Right atrium auricular region (tissue), 2 donors: ENCODE measurements at regions not wholly inside any gene's neighbourhood (a gene's known extent, or its start where the extent isn't known, plus 50 kb on each side); places are given as distances from the start of the nearest gene placed in this dataset.

ENCODE experiments used
- DNase-seq: peaks from one replicate; pipeline ENCODE4 v3.0.0-alpha.2; 2019; ENCODE audit warnings: low spot score
- H3K27ac ChIP-seq, 2 donors: fragments of 200-600 bp; sonication (generic); 1 replicate in 1 of 2; 2 replicates in 1 of 2; pipeline ENCODE4 v1.5.1; 2016 to 2019
- H3K27me3 ChIP-seq, 2 donors: fragments of 200-600 bp; sonication (generic); one replicate each; pipeline versions ENCODE4 v1.5.1 to v1.6.0; 2017 to 2019
- H3K36me3 ChIP-seq: fragments of 200-600 bp; sonication (generic); one replicate; pipeline ENCODE4 v1.5.1; 2016
- H3K4me1 ChIP-seq, 2 donors: fragments of 200-600 bp; sonication (generic); one replicate each; pipeline versions ENCODE4 v1.5.1 to v1.6.0; 2017 to 2019
- H3K4me3 ChIP-seq, 2 donors: fragments of 200-600 bp; sonication (generic); 1 replicate in 1 of 2; 2 replicates in 1 of 2; pipeline ENCODE4 v1.5.1; 2017 to 2019; ENCODE audit warnings: mild to moderate bottlenecking in 1 of 2, moderate library complexity in 1 of 2
- H3K9me3 ChIP-seq, 2 donors: fragments of 200-600 bp; sonication (generic); one replicate each; pipeline ENCODE4 v1.5.1; 2019
- CTCF ChIP-seq, 2 donors: fragments of 200-600 bp; sonication (generic); IDR thresholded peaks; one replicate each; pipeline ENCODE4 v1.5.1; 2019; ENCODE audit warnings: antibody characterized with exemption in 2 of 2

- Histone ChIP-seq H3K4me3 (no peak overlapping the region), H3K27ac (no peak overlapping the region), H3K4me1 (no peaks in the 10 kb centered on the region), H3K9me3 (no peaks in the 10 kb centered on the region), H3K36me3 (no peaks in the 10 kb centered on the region), H3K27me3 (no peaks in the 10 kb centered on the region)
- TF ChIP-seq CTCF (IDR thresholded peaks at IDR 0.05), result no peak
- no peak for DNase-seq
Observed at GRCh38 chr6:92497281-92497680, 922.1 kb downstream of the EPHA7 start.

DNA sequence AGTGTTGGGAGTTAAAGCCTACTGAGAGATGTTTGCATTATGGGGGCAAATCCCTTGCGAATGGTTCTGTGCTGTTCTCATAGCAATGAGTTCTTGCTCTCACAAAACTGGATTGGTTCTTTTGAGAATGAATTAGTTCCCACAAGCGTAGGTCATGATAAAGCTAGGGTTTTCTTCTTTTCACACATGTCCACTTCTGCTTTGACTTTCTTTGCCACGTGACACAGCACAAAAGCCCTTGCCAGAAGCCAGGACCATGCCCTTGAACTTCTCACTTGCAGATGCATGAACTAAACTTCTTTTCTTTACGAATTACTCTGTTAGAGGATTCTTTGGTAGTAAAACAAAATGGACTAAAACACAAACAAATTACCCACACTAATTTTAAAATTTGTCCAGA, 922.8 kb downstream of the EPHA7 start:
- H3K27ac ChIP-seq, result no peak overlapping the region
- TF ChIP-seq CTCF (IDR thresholded peaks at IDR 0.05), result no peak
- H3K9me3 ChIP-seq, result no peaks in the 10 kb centered on the region
- H3K4me3 ChIP-seq, result no peak overlapping the region
- H3K27me3 ChIP-seq, result no peaks in the 10 kb centered on the region
- H3K4me1 ChIP-seq, result no peaks in the 10 kb centered on the region
- DNase-seq, result no peak
- no peaks in the 10 kb centered on the region for H3K36me3 ChIP-seq

- no peaks in the 10 kb centered on the region for H3K9me3 ChIP-seq
- H3K27ac ChIP-seq, result no peak overlapping the region
- H3K4me1 ChIP-seq, result no peaks in the 10 kb centered on the region
- no peak for TF ChIP-seq CTCF (IDR thresholded peaks at IDR 0.05)
- no peaks in the 10 kb centered on the region for H3K36me3 ChIP-seq
- H3K4me3 ChIP-seq, result no peak overlapping the region
- H3K27me3 ChIP-seq, result no peaks in the 10 kb centered on the region
- DNase-seq, result no peak
Observed at GRCh38 chr6:92495242-92495641, 924.1 kb downstream of the EPHA7 start.

DNA sequence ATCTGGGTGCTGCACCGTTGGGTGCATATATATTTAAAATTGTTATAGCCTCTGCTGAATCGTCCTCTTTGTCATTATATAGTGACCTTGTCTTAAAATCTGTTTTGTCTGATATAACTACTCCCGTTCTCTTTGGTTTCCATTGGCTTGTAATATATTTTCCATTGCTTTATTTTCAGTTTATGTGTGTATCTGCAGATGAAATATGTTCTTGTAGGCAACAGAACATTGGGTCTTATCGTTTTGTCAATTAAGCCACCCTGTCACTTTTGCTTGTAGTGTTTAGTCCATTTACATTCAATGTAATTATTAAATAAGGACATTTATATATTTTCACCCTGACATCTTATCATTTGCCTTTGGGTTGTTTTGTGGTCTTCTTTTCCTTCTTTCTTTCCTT, 933.9 kb downstream of the EPHA7 start:
- Histone ChIP-seq H3K4me3 (no peak overlapping the region), H3K27me3 (no peaks in the 10 kb centered on the region), H3K36me3 (no peaks in the 10 kb centered on the region), H3K4me1 (no peaks in the 10 kb centered on the region), H3K27ac (no peak overlapping the region), H3K9me3 (peaks cover 0 to 7% of the 10 kb centered on the region in 2 donors)
- no peak for TF ChIP-seq CTCF (IDR thresholded peaks at IDR 0.05)
- no peak for DNase-seq

DNA sequence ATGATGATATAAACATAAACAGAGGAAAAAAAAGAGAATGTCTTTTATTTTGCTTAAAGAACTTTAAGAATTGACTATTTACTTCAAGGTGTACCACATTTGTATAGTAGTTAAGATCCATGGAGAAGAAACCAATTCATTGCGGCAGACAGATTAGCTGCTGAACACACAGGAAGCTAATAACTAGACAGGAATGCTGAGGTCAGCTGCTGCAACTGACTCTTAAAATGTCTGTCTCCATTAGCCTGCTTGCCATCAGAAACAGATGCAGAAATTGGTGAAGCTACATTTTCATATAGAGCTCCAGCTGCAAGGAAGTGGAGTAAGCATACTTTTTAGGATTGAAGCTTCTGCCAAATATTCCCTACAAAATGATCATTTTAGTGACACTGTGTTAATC, 939.5 kb downstream of the EPHA7 start:
- no peak for TF ChIP-seq CTCF (IDR thresholded peaks at IDR 0.05)
- H3K9me3 ChIP-seq, result no peaks in the 10 kb centered on the region
- no peaks in the 10 kb centered on the region for H3K36me3 ChIP-seq
- no peak for DNase-seq
- H3K27ac ChIP-seq, result no peak overlapping the region
- H3K4me3 ChIP-seq, result no peak overlapping the region
- no peaks in the 10 kb centered on the region for H3K27me3 ChIP-seq
- no peaks in the 10 kb centered on the region for H3K4me1 ChIP-seq

DNA sequence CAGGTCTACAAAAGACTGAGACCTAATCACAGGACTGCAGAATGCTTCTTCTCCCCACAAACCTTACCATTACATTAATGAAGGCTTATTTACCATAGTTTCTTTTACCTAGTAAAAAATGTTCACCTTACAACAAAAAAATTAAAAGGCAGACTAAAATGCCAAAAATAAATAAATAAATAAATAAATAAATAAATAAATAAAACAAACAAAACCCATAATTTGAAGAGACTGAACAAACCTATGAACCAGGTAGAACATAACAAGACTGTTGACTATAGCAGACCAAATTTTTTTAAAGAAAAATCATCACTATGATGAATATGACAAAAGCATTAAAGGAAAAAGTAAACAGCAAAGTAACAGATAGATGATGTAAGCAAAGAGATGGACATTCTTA, 946.3 kb downstream of the EPHA7 start:
- Histone ChIP-seq H3K27me3 (no peaks in the 10 kb centered on the region), H3K27ac (no peak overlapping the region), H3K9me3 (no peaks in the 10 kb centered on the region), H3K4me3 (no peak overlapping the region), H3K4me1 (no peaks in the 10 kb centered on the region), H3K36me3 (no peaks in the 10 kb centered on the region)
- DNase-seq, result no peak
- no peak for TF ChIP-seq CTCF (IDR thresholded peaks at IDR 0.05)
